ENCODE measurements at regions not wholly inside any gene's neighbourhood (a gene's known extent, or its start where the extent isn't known, plus 50 kb on each side); places are given as distances from the start of the nearest gene placed in this dataset.

- no peak overlapping the region for H3K27ac Mint-ChIP-seq
Observed at GRCh38 chr2:117085256-117085655, 729.2 kb upstream of the DDX18 start.

GRCh38 chr2:117085737-117086136, 728.8 kb upstream of the DDX18 start:
- Mint-ChIP-seq H3K36me3 (ENCODE audit: insufficient read depth) (no peaks in the 10 kb centered on the region), H3K27ac (no peak overlapping the region), H3K27me3 (no peaks in the 10 kb centered on the region), H3K4me3 (ENCODE audit: low read depth) (no peak overlapping the region), H3K4me1 (ENCODE audit: low read depth) (peaks cover 14% of the 10 kb centered on the region), H3K9me3 (ENCODE audit: low read depth) (no peaks in the 10 kb centered on the region)
- DNase-seq (ENCODE audit: low spot score, unreplicated experiment): no peak
- no peak for TF ChIP-seq CTCF (IDR thresholded peaks at IDR 0.05; ENCODE audit: unreplicated experiment)

More at GRCh38 chr2:117085256-117085655, 729.2 kb upstream of the DDX18 start:
- Mint-ChIP-seq H3K9me3 (ENCODE audit: low read depth) (no peaks in the 10 kb centered on the region), H3K27me3 (no peaks in the 10 kb centered on the region), H3K4me1 (ENCODE audit: low read depth) (peaks cover 14% of the 10 kb centered on the region), H3K4me3 (ENCODE audit: low read depth) (no peak overlapping the region), H3K36me3 (ENCODE audit: insufficient read depth) (no peaks in the 10 kb centered on the region)
- no peak for DNase-seq (ENCODE audit: low spot score, unreplicated experiment)
- TF ChIP-seq CTCF (IDR thresholded peaks at IDR 0.05; ENCODE audit: unreplicated experiment): no peak

- peaks cover 14% of the 10 kb centered on the region for H3K4me1 Mint-ChIP-seq (ENCODE audit: low read depth)
- no peak overlapping the region for H3K27ac Mint-ChIP-seq
- H3K4me3 Mint-ChIP-seq (ENCODE audit: low read depth): no peak overlapping the region
- no peaks in the 10 kb centered on the region for H3K27me3 Mint-ChIP-seq
- no peaks in the 10 kb centered on the region for H3K9me3 Mint-ChIP-seq (ENCODE audit: low read depth)
- TF ChIP-seq CTCF (IDR thresholded peaks at IDR 0.05; ENCODE audit: unreplicated experiment): no peak
- H3K36me3 Mint-ChIP-seq (ENCODE audit: insufficient read depth): no peaks in the 10 kb centered on the region
- no peak for DNase-seq (ENCODE audit: low spot score, unreplicated experiment)
Observed at GRCh38 chr2:117086174-117086942, 728.1 kb upstream of the DDX18 start.

- Mint-ChIP-seq H3K27ac (no peak overlapping the region), H3K4me1 (ENCODE audit: low read depth) (peaks cover 15% of the 10 kb centered on the region), H3K4me3 (ENCODE audit: low read depth) (no peak overlapping the region), H3K9me3 (ENCODE audit: low read depth) (no peaks in the 10 kb centered on the region), H3K27me3 (no peaks in the 10 kb centered on the region), H3K36me3 (ENCODE audit: insufficient read depth) (no peaks in the 10 kb centered on the region)
- no peak for TF ChIP-seq CTCF (IDR thresholded peaks at IDR 0.05; ENCODE audit: unreplicated experiment)
- no peak for DNase-seq (ENCODE audit: low spot score, unreplicated experiment)
Observed at GRCh38 chr2:117086943-117087250, 727.6 kb upstream of the DDX18 start.

GRCh38 chr2:117087535-117088291, 726.8 kb upstream of the DDX18 start:
- Mint-ChIP-seq H3K36me3 (ENCODE audit: insufficient read depth) (no peaks in the 10 kb centered on the region), H3K27ac (peak overlapping the region; percentile 53), H3K27me3 (no peaks in the 10 kb centered on the region), H3K4me1 (ENCODE audit: low read depth) (peaks cover 16% of the 10 kb centered on the region), H3K4me3 (ENCODE audit: low read depth) (no peak overlapping the region), H3K9me3 (ENCODE audit: low read depth) (no peaks in the 10 kb centered on the region)
- DNase-seq (ENCODE audit: low spot score, unreplicated experiment): no peak
- no peak for TF ChIP-seq CTCF (IDR thresholded peaks at IDR 0.05; ENCODE audit: unreplicated experiment)
